ENCODE measurements at regions not wholly inside any gene's neighbourhood (a gene's known extent, or its start where the extent isn't known, plus 50 kb on each side); places are given as distances from the start of the nearest gene placed in this dataset.

DNA sequence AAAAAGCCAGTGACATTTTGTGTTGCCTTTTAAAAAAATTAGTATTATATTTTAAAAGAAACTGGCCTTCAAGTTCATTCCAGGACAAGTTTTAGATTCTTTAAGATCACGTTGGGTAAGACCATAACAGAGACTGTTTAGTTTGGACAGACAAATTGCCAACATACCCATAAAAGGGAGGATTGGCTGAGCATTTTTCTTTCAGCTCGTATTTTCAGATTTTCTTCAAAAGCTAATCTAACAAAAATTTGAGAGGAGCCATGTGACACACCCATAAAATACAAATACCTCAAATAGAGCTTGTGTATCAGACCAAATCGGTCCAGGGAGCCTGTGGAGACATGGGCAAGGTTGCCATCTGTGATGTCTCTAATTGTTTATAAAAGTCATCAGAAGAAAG lies 74.6 kb upstream of the C1QTNF7 start:
- Histone ChIP-seq H3K4me3 (ENCODE audit: insufficient read depth, low read length, poor library complexity, severe bottlenecking) (no peak overlapping the region), H3K79me2 (ENCODE audit: insufficient read depth, low read length) (no peaks in the 10 kb centered on the region), H3K27me3 (ENCODE audit: low read length) (no peaks in the 10 kb centered on the region), H3K27ac (ENCODE audit: low read depth, low read length) (no peak overlapping the region), H2AFZ (ENCODE audit: low read depth, low read length, severe bottlenecking) (no peak overlapping the region), H3K4me2 (ENCODE audit: low read depth, low read length, poor library complexity, severe bottlenecking) (no peak overlapping the region), H3F3A (ENCODE audit: insufficient read depth) (no peaks in the 10 kb centered on the region), H3K36me3 (ENCODE audit: low read length) (no peaks in the 10 kb centered on the region), H3K9me2 (replicated peaks; ENCODE audit: insufficient read depth, low read length) (no peaks in the 10 kb centered on the region), H4K20me1 (ENCODE audit: low read depth, low read length) (no peaks in the 10 kb centered on the region), H3K9ac (ENCODE audit: low read length) (no peak overlapping the region), H3K9me3 (ENCODE audit: insufficient read depth, low read length) (no peaks in the 10 kb centered on the region)
- no peak for TF ChIP-seq EZH2phosphoT487 (conservative IDR thresholded peaks at IDR 0.05; ENCODE audit: low read length)
- no peak for TF ChIP-seq CTCF (IDR thresholded peaks at IDR 0.05; ENCODE audit: insufficient read depth, low read length, poor library complexity, severe bottlenecking)

- Histone ChIP-seq H3K79me2 (ENCODE audit: insufficient read depth, low read length) (no peaks in the 10 kb centered on the region), H3K4me2 (ENCODE audit: low read depth, low read length, poor library complexity, severe bottlenecking) (no peak overlapping the region)
- TF ChIP-seq CTCF (IDR thresholded peaks at IDR 0.05; ENCODE audit: insufficient read depth, low read length, poor library complexity, severe bottlenecking) (no peak), EZH2phosphoT487 (conservative IDR thresholded peaks at IDR 0.05; ENCODE audit: low read length) (no peak)
Measured at GRCh38 chr4:15354371-15355297, 73.2 kb upstream of the C1QTNF7 start.

DNA sequence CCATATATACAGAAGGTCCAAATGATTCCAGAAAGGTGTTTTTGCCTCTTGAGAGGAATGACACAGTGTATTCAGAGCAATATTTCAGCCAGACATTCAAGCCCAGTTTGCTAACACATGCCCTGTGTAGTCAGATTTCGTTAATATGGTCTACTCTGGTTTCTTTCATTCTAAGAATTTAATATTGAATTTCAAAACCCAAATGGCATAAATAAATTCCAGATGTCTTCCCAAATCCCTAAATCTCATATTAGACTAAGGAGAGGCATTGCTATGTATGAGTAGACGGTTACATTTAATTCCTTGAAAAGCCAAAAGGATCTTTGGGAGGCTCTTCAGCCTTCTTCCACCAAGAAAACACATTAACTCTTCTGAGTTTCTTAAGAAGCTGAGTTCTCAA lies 66.3 kb upstream of the C1QTNF7 start:
- TF ChIP-seq CTCF (IDR thresholded peaks at IDR 0.05; ENCODE audit: insufficient read depth, low read length, poor library complexity, severe bottlenecking) = no peak
- TF ChIP-seq EZH2phosphoT487 (conservative IDR thresholded peaks at IDR 0.05; ENCODE audit: low read length) = no peak
- Histone ChIP-seq H3K27me3 (ENCODE audit: low read length) (no peaks in the 10 kb centered on the region), H3K27ac (ENCODE audit: low read depth, low read length) (no peak overlapping the region), H3K9me3 (ENCODE audit: insufficient read depth, low read length) (no peaks in the 10 kb centered on the region), H3K36me3 (ENCODE audit: low read length) (no peaks in the 10 kb centered on the region), H3F3A (ENCODE audit: insufficient read depth) (no peaks in the 10 kb centered on the region), H3K9ac (ENCODE audit: low read length) (no peak overlapping the region), H3K4me3 (ENCODE audit: insufficient read depth, low read length, poor library complexity, severe bottlenecking) (no peak overlapping the region), H3K79me2 (ENCODE audit: insufficient read depth, low read length) (no peaks in the 10 kb centered on the region), H4K20me1 (ENCODE audit: low read depth, low read length) (no peaks in the 10 kb centered on the region), H2AFZ (ENCODE audit: low read depth, low read length, severe bottlenecking) (no peak overlapping the region), H3K9me2 (replicated peaks; ENCODE audit: insufficient read depth, low read length) (no peaks in the 10 kb centered on the region), H3K4me2 (ENCODE audit: low read depth, low read length, poor library complexity, severe bottlenecking) (no peak overlapping the region)

More at GRCh38 chr4:15354371-15355297, 73.2 kb upstream of the C1QTNF7 start:
- Histone ChIP-seq H3K27me3 (ENCODE audit: low read length) (no peaks in the 10 kb centered on the region), H3K9me2 (replicated peaks; ENCODE audit: insufficient read depth, low read length) (no peaks in the 10 kb centered on the region), H4K20me1 (ENCODE audit: low read depth, low read length) (no peaks in the 10 kb centered on the region), H2AFZ (ENCODE audit: low read depth, low read length, severe bottlenecking) (no peak overlapping the region), H3K4me3 (ENCODE audit: insufficient read depth, low read length, poor library complexity, severe bottlenecking) (no peak overlapping the region), H3K9ac (ENCODE audit: low read length) (no peak overlapping the region), H3K36me3 (ENCODE audit: low read length) (no peaks in the 10 kb centered on the region), H3K9me3 (ENCODE audit: insufficient read depth, low read length) (no peaks in the 10 kb centered on the region), H3K27ac (ENCODE audit: low read depth, low read length) (no peak overlapping the region), H3F3A (ENCODE audit: insufficient read depth) (no peaks in the 10 kb centered on the region)

Measured in SU-DHL-6 (cell line).